PC-9 (cell line): ENCODE measurements at regions not wholly inside any gene's neighbourhood (a gene's known extent, or its start where the extent isn't known, plus 50 kb on each side); places are given as distances from the start of the nearest gene placed in this dataset.

Experiments
- EZH2 ChIP-seq: fragments of 200-600 bp; sonication (generic); IDR thresholded peaks from 2 replicates; pipeline ENCODE4 v1.8.0; 2017; ENCODE audit warnings: antibody characterized with exemption, low read depth
- TF ChIP-seq, protein P1 (sequence below): fragments of 200-600 bp; sonication (generic); conservative IDR thresholded peaks from 2 replicates; pipeline ENCODE4 v1.6.1; 2017; ENCODE audit warnings: mixed run types, antibody characterized with exemption, mild to moderate bottlenecking, moderate library complexity

DNA sequence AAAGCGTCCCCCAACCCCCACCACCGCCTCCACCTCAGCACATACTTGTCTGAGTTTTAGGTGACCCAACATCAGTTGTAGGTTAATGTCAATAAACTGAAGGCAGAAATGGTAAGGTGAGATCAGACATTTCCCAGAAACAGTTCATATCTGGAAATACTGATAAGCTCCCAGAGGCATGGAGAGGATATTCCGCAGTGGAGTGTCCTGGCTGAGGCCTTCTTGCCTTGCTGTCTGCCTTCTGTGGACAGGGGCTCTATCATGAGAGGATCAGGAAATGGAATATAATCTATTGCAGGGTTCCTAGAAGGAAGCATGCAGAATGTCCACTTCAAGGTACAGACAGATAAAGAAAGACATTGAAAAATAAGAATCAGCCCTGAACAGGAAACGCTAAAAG lies 473.3 kb upstream of the MKI67 start:
- TF ChIP-seq, protein P1, sequence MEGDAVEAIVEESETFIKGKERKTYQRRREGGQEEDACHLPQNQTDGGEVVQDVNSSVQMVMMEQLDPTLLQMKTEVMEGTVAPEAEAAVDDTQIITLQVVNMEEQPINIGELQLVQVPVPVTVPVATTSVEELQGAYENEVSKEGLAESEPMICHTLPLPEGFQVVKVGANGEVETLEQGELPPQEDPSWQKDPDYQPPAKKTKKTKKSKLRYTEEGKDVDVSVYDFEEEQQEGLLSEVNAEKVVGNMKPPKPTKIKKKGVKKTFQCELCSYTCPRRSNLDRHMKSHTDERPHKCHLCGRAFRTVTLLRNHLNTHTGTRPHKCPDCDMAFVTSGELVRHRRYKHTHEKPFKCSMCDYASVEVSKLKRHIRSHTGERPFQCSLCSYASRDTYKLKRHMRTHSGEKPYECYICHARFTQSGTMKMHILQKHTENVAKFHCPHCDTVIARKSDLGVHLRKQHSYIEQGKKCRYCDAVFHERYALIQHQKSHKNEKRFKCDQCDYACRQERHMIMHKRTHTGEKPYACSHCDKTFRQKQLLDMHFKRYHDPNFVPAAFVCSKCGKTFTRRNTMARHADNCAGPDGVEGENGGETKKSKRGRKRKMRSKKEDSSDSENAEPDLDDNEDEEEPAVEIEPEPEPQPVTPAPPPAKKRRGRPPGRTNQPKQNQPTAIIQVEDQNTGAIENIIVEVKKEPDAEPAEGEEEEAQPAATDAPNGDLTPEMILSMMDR, result no peak
- no peak for TF ChIP-seq EZH2
